ENCODE measurements at regions not wholly inside any gene's neighbourhood (a gene's known extent, or its start where the extent isn't known, plus 50 kb on each side); places are given as distances from the start of the nearest gene placed in this dataset.

DNA sequence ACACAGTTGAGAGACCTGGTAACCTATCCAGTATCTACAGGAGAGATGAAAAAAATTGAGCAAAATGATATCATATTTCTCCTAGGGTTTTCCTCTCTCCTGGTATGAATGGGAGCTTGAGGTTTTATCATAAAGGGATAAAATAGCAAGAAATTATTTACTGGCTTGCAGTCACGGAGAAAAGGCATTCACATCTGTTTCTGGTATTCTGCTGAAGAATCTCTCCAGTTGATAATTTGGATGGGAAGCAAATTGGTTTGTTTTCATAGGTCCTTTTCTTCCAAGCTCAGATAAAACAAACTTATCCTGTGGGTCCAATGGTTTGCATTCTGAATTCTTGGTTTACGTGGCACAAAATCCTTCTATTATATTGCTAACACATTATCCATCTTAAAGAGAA, 83.1 kb upstream of the GYPA start:
- ChIA-PET CTCF (no interaction called here), POLR2A (no interaction called here)
- no peaks in the 10 kb centered on the region for H3K9me3 Mint-ChIP-seq (ENCODE audit: unreplicated experiment)
- no peak overlapping the region for H3K27ac Mint-ChIP-seq (ENCODE audit: low read depth, unreplicated experiment)
- BruUV-seq (replicated peaks) = no TSS peak
- H3K27me3 Mint-ChIP-seq (ENCODE audit: insufficient read depth, unreplicated experiment) = no peaks in the 10 kb centered on the region
- H3K36me3 Mint-ChIP-seq (ENCODE audit: insufficient read depth, unreplicated experiment) = no peaks in the 10 kb centered on the region
- no peak for DNase-seq (ENCODE audit: unreplicated experiment)
- no peak overlapping the region for H3K4me3 Mint-ChIP-seq (ENCODE audit: unreplicated experiment)
- intact Hi-C loops (cut with micrococcal nuclease) = no loop called here
- TF ChIP-seq, protein P1, sequence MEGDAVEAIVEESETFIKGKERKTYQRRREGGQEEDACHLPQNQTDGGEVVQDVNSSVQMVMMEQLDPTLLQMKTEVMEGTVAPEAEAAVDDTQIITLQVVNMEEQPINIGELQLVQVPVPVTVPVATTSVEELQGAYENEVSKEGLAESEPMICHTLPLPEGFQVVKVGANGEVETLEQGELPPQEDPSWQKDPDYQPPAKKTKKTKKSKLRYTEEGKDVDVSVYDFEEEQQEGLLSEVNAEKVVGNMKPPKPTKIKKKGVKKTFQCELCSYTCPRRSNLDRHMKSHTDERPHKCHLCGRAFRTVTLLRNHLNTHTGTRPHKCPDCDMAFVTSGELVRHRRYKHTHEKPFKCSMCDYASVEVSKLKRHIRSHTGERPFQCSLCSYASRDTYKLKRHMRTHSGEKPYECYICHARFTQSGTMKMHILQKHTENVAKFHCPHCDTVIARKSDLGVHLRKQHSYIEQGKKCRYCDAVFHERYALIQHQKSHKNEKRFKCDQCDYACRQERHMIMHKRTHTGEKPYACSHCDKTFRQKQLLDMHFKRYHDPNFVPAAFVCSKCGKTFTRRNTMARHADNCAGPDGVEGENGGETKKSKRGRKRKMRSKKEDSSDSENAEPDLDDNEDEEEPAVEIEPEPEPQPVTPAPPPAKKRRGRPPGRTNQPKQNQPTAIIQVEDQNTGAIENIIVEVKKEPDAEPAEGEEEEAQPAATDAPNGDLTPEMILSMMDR (IDR thresholded peaks at IDR 0.05; ENCODE audit: unreplicated experiment) = no peak
- no peaks in the 10 kb centered on the region for H3K4me1 Mint-ChIP-seq (ENCODE audit: insufficient read depth, unreplicated experiment)

DNA sequence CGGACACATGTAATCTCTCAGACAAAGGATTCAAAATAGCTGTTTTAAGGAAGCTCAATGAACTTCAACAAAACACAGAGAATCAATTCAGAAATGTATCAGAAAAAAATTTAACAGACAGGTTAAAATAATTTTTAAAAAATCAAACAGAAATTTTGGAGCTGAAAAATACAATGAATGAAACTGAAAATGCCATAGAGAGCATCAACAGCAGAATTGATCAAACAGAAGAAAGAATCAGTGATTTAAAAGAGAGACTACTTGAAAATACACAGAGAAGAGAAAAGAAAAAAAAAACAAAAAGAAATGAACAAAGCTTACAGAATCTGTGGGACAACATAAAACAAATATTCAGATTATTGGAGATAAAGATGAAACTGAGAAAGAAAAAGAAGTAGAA, 118.8 kb upstream of the GYPA start:
- intact Hi-C loops (cut with micrococcal nuclease) = no loop called here
- H3K27me3 Mint-ChIP-seq (ENCODE audit: insufficient read depth, unreplicated experiment) = no peaks in the 10 kb centered on the region
- BruUV-seq (replicated peaks) = no TSS peak
- H3K4me3 Mint-ChIP-seq (ENCODE audit: unreplicated experiment) = no peak overlapping the region
- DNase-seq (ENCODE audit: unreplicated experiment) = no peak
- no peaks in the 10 kb centered on the region for H3K36me3 Mint-ChIP-seq (ENCODE audit: insufficient read depth, unreplicated experiment)
- POLR2A ChIA-PET = no interaction called here
- H3K4me1 Mint-ChIP-seq (ENCODE audit: insufficient read depth, unreplicated experiment) = no peaks in the 10 kb centered on the region
- TF ChIP-seq, protein P1 (IDR thresholded peaks at IDR 0.05; ENCODE audit: unreplicated experiment) = no peak
- peaks cover 8% of the 10 kb centered on the region for H3K9me3 Mint-ChIP-seq (ENCODE audit: unreplicated experiment)
- no peak overlapping the region for H3K27ac Mint-ChIP-seq (ENCODE audit: low read depth, unreplicated experiment)
- CTCF ChIA-PET = interaction anchor here (0.8 kb wide), 1 partner anchor 236 kb away, joined by 4 read pairs; no protein-coding TSS in a partner anchor

DNA sequence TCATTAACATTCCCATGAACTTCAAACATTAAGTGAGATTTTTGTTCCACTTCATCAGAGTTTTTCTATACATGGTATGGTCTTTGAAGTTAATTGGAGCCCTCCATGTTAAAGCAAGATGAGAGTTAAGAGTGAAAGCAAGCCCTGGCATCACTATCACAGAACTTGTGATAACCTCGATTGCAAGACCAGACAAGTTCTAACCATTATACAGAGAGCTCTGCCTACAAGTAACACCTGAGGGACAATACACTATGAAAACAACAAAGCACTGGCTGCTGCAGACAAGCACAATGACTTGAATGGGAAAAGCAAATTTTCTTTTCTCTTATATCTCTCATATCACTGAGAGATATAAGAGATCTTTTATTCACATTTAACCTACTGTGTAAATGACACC, 126.6 kb upstream of the GYPA start:
- Mint-ChIP-seq H3K4me3 (ENCODE audit: unreplicated experiment) (no peak overlapping the region), H3K27me3 (ENCODE audit: insufficient read depth, unreplicated experiment) (no peaks in the 10 kb centered on the region), H3K9me3 (ENCODE audit: unreplicated experiment) (no peaks in the 10 kb centered on the region), H3K4me1 (ENCODE audit: insufficient read depth, unreplicated experiment) (no peaks in the 10 kb centered on the region), H3K36me3 (ENCODE audit: insufficient read depth, unreplicated experiment) (no peaks in the 10 kb centered on the region), H3K27ac (ENCODE audit: low read depth, unreplicated experiment) (no peak overlapping the region)
- CTCF ChIA-PET = no interaction called here
- POLR2A ChIA-PET = no interaction called here
- intact Hi-C loops (cut with micrococcal nuclease) = no loop called here
- peak; percentile 8 for DNase-seq (ENCODE audit: unreplicated experiment)
- no TSS peak for BruUV-seq (replicated peaks)
- TF ChIP-seq, protein P1 (IDR thresholded peaks at IDR 0.05; ENCODE audit: unreplicated experiment) = no peak

DNA sequence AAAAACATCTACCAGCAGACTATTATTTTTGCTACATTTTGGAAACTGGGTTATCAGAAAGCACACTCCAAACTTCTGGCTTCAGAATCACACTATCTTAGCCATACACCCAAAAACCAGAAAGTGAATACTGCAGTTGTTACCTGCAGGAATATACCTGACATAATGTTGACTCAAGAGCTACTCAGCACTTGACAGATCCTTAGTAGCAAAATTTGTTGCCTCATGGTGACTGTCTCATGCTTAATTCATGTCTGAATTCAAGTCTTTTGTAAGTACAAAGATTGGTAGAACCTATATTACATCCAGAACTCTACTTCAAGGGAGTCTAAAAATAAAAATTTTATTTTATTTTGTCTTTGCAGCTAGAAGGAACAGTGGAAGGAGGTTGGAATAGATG, 140.2 kb upstream of the GYPA start:
- H3K27ac Mint-ChIP-seq (ENCODE audit: low read depth, unreplicated experiment) = no peak overlapping the region
- no peak overlapping the region for H3K4me3 Mint-ChIP-seq (ENCODE audit: unreplicated experiment)
- ChIA-PET POLR2A (interaction anchor here (0.5 kb wide), 1 partner anchor 1185 kb away, joined by 3 read pairs; no protein-coding TSS in a partner anchor), CTCF (interaction anchor here (0.6 kb wide), 1 partner anchor 339 kb away, joined by 4 read pairs; no protein-coding TSS in a partner anchor)
- H3K27me3 Mint-ChIP-seq (ENCODE audit: insufficient read depth, unreplicated experiment) = no peaks in the 10 kb centered on the region
- TF ChIP-seq, protein P1 (IDR thresholded peaks at IDR 0.05; ENCODE audit: unreplicated experiment) = no peak
- no peak for DNase-seq (ENCODE audit: unreplicated experiment)
- no TSS peak for BruUV-seq (replicated peaks)
- intact Hi-C loops (cut with micrococcal nuclease) = loop anchor here (5.0 kb wide), 1 partner anchor 92 kb away; no protein-coding TSS in a partner anchor
- H3K36me3 Mint-ChIP-seq (ENCODE audit: insufficient read depth, unreplicated experiment) = no peaks in the 10 kb centered on the region
- H3K4me1 Mint-ChIP-seq (ENCODE audit: insufficient read depth, unreplicated experiment) = no peaks in the 10 kb centered on the region
- H3K9me3 Mint-ChIP-seq (ENCODE audit: unreplicated experiment) = no peaks in the 10 kb centered on the region
